ENCODE measurements at regions not wholly inside any gene's neighbourhood (a gene's known extent, or its start where the extent isn't known, plus 50 kb on each side); places are given as distances from the start of the nearest gene placed in this dataset.

DNA sequence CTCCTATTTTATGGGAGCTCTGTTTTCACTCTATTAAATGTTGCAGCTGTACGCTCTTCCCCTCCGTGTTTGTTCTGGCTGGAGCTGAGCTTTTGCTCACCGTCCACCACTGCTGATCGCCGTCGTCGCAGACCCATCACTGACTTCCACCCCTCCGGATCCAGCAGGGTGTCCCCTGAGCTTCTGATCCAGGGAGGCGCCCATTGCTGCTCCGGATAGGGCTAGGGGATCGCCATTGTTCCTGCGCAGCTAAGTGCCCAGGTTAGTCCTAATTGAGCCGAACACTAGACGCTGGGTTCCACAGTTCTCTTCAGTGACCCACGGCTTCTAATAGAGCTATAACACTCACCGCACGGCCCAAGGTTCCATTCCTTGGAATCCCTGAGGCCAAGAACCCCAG is 96.2 kb upstream of the PRDM9 start:
- TF ChIP-seq, protein P1, sequence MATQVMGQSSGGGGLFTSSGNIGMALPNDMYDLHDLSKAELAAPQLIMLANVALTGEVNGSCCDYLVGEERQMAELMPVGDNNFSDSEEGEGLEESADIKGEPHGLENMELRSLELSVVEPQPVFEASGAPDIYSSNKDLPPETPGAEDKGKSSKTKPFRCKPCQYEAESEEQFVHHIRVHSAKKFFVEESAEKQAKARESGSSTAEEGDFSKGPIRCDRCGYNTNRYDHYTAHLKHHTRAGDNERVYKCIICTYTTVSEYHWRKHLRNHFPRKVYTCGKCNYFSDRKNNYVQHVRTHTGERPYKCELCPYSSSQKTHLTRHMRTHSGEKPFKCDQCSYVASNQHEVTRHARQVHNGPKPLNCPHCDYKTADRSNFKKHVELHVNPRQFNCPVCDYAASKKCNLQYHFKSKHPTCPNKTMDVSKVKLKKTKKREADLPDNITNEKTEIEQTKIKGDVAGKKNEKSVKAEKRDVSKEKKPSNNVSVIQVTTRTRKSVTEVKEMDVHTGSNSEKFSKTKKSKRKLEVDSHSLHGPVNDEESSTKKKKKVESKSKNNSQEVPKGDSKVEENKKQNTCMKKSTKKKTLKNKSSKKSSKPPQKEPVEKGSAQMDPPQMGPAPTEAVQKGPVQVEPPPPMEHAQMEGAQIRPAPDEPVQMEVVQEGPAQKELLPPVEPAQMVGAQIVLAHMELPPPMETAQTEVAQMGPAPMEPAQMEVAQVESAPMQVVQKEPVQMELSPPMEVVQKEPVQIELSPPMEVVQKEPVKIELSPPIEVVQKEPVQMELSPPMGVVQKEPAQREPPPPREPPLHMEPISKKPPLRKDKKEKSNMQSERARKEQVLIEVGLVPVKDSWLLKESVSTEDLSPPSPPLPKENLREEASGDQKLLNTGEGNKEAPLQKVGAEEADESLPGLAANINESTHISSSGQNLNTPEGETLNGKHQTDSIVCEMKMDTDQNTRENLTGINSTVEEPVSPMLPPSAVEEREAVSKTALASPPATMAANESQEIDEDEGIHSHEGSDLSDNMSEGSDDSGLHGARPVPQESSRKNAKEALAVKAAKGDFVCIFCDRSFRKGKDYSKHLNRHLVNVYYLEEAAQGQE (IDR thresholded peaks at IDR 0.05; ENCODE audit: insufficient read depth in 1 of 2, low read depth in 2 of 2, low read length in 1 of 2): no peak
- TF ChIP-seq, protein P2, sequence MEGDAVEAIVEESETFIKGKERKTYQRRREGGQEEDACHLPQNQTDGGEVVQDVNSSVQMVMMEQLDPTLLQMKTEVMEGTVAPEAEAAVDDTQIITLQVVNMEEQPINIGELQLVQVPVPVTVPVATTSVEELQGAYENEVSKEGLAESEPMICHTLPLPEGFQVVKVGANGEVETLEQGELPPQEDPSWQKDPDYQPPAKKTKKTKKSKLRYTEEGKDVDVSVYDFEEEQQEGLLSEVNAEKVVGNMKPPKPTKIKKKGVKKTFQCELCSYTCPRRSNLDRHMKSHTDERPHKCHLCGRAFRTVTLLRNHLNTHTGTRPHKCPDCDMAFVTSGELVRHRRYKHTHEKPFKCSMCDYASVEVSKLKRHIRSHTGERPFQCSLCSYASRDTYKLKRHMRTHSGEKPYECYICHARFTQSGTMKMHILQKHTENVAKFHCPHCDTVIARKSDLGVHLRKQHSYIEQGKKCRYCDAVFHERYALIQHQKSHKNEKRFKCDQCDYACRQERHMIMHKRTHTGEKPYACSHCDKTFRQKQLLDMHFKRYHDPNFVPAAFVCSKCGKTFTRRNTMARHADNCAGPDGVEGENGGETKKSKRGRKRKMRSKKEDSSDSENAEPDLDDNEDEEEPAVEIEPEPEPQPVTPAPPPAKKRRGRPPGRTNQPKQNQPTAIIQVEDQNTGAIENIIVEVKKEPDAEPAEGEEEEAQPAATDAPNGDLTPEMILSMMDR (IDR thresholded peaks at IDR 0.05): no peak
- TF ChIP-seq POLR2AphosphoS5 (IDR thresholded peaks at IDR 0.05; ENCODE audit: low read depth, low read length): no peak
